ENCODE measurements at regions not wholly inside any gene's neighbourhood (a gene's known extent, or its start where the extent isn't known, plus 50 kb on each side); places are given as distances from the start of the nearest gene placed in this dataset.

- H3K4me3 ChIP-seq (ENCODE audit: low read length): no peak overlapping the region
- no peak for DNase-seq (ENCODE audit: low read depth)
- TF ChIP-seq CTCF (IDR thresholded peaks at IDR 0.05; ENCODE audit: insufficient read depth, low read depth, low read length, missing control alignments): no peak
These were observed 396.8 kb upstream of the GRIA3 start for GRCh38 chrX:122787231-122787630.

GRCh38 chrX:122788216-122788615 is 395.9 kb upstream of the GRIA3 start:
- no peak overlapping the region for H3K4me3 ChIP-seq (ENCODE audit: low read length)
- no peak for TF ChIP-seq CTCF (IDR thresholded peaks at IDR 0.05; ENCODE audit: insufficient read depth, low read depth, low read length, missing control alignments)
- DNase-seq (ENCODE audit: low read depth): no peak

- no peak for DNase-seq (ENCODE audit: low read depth)
- TF ChIP-seq CTCF (IDR thresholded peaks at IDR 0.05; ENCODE audit: insufficient read depth, low read depth, low read length, missing control alignments): no peak
- H3K4me3 ChIP-seq (ENCODE audit: low read length): no peak overlapping the region
These were observed 393.5 kb upstream of the GRIA3 start for GRCh38 chrX:122790376-122791095.

- H3K4me3 ChIP-seq (ENCODE audit: low read length): no peak overlapping the region
- no peak for TF ChIP-seq CTCF (IDR thresholded peaks at IDR 0.05; ENCODE audit: insufficient read depth, low read depth, low read length, missing control alignments)
- DNase-seq (ENCODE audit: low read depth): no peak
These were observed 370.2 kb upstream of the GRIA3 start for GRCh38 chrX:122813876-122814275.

- H3K4me3 ChIP-seq (ENCODE audit: low read length): no peak overlapping the region
- DNase-seq (ENCODE audit: low read depth): no peak
- TF ChIP-seq CTCF (IDR thresholded peaks at IDR 0.05; ENCODE audit: insufficient read depth, low read depth, low read length, missing control alignments): no peak
These were observed 367.8 kb upstream of the GRIA3 start for GRCh38 chrX:122816288-122816687.

- no peak overlapping the region for H3K4me3 ChIP-seq (ENCODE audit: low read length)
- no peak for TF ChIP-seq CTCF (IDR thresholded peaks at IDR 0.05; ENCODE audit: insufficient read depth, low read depth, low read length, missing control alignments)
- no peak for DNase-seq (ENCODE audit: low read depth)
These were observed 366.6 kb upstream of the GRIA3 start for GRCh38 chrX:122817321-122817955.

GRCh38 chrX:122818068-122818467 is 366.0 kb upstream of the GRIA3 start:
- no peak for DNase-seq (ENCODE audit: low read depth)
- TF ChIP-seq CTCF (IDR thresholded peaks at IDR 0.05; ENCODE audit: insufficient read depth, low read depth, low read length, missing control alignments): no peak
- H3K4me3 ChIP-seq (ENCODE audit: low read length): no peak overlapping the region
